Lower leg skin (tissue), 3 donors: ENCODE measurements at regions not wholly inside any gene's neighbourhood (a gene's known extent, or its start where the extent isn't known, plus 50 kb on each side); places are given as distances from the start of the nearest gene placed in this dataset.

Source experiments
- CTCF ChIP-seq, 3 donors: fragments of 450-650 bp; IDR thresholded peaks; one replicate each; pipeline ENCODE4 v1.5.1; 2016; ENCODE audit warnings: antibody characterized with exemption in 3 of 3, mild to moderate bottlenecking in 3 of 3, moderate library complexity in 2 of 3
- POLR2A ChIP-seq, 2 donors: fragments of 450-650 bp; IDR thresholded peaks; one replicate each; pipeline ENCODE4 v1.6.1; 2016 to 2017; ENCODE audit warnings: antibody characterized with exemption in 2 of 2, mild to moderate bottlenecking in 1 of 2, moderate library complexity in 1 of 2

- TF ChIP-seq CTCF (IDR thresholded peaks at IDR 0.05) (no peak), POLR2A (IDR thresholded peaks at IDR 0.05) (no peak)
These were observed 598.7 kb upstream of the SGCD start for GRCh38 chr5:155728146-155728856.
